ENCODE measurements at regions not wholly inside any gene's neighbourhood (a gene's known extent, or its start where the extent isn't known, plus 50 kb on each side); places are given as distances from the start of the nearest gene placed in this dataset.

GRCh38 chr2:217573571-217573970, 429.2 kb downstream of the TNS1 start:
- no peak for DNase-seq

DNA sequence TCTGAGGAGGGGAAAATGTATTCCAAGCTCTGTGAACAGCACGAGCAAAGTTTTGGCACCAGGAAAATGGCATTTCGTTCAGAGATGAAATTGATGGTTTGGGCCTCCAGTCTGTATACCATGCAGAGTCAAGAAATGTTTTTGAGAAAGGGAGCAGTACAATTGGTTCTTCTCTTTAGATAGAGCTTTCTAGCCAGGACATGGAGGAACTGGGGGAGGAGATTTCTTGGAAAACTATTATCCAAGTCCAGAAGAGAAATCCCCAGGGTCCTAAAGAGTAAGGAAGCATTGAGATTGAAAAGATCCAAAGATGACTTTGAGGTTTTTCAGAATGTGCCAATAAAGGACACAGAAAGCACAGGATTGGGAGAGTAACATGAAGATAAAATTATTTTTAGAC, 432.4 kb downstream of the TNS1 start:
- no peak for DNase-seq

DNA sequence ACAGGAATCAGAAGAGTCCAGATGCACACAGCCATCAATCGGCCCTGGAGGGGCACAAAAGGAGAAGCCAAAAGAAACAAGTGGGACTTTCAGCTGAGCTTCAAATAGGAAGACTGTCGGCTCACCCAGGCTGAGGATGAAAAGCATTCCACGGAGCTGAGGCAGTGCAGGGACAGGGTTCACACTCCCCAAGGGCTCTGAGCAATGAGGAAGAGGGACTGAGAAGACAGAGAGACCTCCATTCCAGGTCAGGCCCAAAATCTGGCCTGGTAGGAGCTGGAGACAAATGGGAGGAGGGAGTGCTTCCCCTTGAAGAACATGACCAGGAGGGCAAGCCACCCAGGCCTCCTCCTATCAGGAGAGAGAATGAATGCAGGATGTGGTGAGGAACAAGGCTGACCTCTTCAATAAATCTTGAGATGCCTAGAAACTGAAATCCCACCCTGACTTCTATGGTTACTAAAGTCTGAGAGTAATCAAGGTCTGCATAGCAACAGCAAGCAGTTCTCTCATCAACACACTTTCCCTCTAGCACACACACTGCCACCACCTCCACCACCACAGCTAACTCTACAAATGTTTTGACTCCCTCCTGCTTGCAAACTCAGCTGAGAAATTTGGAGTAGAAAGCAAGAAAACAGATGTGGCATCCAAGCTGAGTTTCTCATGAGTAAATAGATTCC, 434.4 kb downstream of the TNS1 start:
- DNase-seq = no peak

- DNase-seq = no peak
These were observed 439.2 kb downstream of the TNS1 start for GRCh38 chr2:217563565-217563964.

- no peak for DNase-seq
These were observed 439.8 kb downstream of the TNS1 start for GRCh38 chr2:217562871-217563480.

DNA sequence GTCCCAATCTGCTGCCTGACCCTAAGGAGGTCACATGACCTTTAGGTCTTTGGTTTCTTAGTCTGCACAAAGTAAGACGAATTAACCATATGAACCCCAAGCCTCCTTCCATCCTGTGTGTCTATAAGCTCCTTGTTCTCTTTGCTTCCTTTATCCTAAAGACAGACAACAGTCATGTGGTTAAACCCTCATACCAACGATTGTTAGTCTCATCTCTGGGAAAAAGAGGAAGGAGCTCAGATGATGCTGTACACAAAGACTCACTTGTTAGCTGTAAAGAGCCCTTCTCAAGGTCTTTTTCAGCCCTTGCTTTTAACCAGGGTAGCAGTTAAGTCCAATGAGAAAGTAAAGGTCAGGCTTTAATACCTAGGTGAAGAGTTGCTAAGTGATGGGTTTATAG, 443.7 kb downstream of the TNS1 start:
- DNase-seq = no peak

DNA sequence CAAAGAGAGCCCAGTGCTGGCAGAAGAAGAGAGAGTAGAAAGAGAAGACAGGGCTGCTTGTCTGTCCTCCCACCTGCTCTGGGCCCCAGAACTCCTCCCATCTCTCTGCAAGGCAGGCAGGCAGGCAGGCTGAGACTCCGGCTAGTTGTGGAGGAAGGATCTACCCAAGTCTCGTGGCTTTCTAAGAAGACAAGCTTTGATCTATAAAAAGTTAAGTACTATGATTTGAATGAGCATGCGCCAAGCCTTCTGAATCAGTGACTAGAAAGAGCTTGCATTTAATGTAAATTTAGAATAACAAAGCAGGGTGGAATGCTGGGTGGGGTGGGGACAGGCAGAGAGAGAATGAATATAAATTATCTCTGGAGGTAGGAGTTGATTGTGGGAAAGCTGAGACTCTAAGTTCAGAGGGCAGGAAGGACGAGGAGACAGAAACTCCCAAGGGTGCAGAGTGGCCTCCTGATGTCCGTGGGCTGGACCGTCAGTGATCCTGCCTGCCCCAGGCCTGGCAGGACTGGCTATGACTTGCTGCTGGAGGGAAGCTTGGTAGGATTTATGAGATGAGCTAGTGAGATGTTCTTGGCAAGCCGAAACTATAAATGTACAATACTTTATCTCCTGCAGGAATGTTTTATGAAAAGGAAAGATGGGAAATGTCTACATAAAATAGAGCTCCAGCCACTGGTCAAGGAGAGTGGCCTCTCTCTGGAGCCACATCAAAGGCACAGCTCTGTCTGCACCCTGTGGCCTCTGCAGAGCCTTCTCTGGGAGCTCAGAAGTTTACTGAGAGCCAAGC, 447.5 kb downstream of the TNS1 start:
- no peak for DNase-seq

DNA sequence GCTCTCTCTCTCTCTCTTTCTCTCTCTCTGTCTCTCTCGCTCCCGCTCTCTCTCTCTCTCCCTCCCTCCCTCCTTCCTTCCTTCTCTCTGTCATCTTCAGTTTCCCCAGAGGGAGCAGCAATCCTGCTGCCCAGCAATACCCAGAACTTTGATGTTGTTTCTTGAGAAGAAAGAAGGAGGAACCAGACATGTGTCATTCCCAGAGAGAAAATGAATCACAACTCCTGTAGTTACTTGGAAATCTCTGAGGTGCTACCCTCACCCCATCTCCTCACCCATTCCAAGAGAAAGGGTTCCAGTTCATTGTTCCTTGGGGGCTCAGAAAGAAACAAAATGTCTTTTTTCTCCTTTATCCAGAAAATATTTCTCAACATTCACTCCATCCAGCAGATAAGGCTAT, 449.1 kb downstream of the TNS1 start:
- no peak for DNase-seq

GRCh38 chr2:217553202-217553601, 449.6 kb downstream of the TNS1 start:
- no peak for DNase-seq

DNA sequence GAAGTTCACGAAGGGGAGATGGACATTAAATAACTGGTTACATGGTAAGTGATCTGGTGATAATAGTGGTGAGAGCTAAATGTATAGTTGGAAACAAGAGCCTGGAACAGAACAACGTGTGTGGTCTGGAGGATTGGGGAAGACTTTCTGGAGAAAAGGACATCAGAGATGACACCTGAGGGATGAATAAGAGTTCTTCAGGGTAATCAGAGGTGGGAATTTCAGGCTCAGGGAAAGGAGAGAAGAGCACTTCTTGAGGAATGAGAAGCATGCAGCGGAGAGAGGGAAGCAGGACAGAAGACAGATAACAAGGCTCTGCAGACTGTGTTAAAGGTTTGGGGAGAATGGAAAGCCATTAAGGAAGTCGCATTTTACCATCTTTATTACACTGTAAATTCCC, 450.7 kb downstream of the TNS1 start:
- DNase-seq = no peak

DNA sequence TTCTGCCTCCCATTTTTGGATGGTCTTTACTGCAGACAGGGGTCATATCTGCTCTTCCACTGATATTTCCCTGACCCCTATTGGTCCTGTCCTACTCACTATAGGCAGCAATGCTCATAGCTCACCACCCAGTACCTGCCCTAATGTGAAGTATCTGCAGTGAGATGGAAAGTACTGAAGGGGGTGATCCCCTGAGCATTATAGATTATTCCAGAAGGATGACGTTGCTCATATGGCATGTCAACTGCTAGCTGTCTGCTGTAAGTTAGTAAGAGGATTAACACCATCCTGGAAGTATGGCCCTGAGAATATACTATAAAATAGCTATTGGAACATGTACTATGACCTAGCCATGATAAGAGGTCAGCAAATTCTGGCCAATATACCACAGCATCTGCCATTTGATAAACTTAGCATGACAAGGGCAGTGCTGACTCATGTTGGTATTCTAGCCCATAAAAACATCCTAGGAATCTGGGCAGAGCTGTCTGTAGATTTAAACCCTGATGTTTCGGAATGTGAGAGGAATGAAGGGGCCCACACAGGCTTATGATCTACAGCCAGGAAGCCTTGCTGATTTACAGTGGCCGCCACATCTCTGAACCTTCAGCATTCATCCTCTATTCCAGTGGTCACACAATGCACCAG, 451.4 kb downstream of the TNS1 start:
- no peak for DNase-seq

DNA sequence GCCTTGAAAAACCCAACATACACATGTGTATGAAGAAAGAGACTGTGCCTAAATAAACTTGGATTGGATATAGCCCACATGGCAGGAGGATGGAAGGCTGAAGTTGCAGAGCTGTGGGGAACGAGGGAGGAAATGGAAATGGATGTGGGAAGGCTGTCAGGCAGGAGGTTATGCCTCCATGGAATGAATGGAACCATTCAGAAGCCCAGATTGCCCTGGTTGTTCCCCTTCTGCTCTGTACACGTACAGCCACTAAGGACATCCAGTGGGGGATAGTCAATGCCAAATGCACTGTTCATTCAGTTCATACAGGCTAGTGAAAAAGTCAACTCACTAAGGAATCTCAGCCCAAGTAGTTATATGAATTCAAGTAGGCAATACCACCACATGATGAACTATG, 463.7 kb downstream of the TNS1 start:
- DNase-seq = no peak

DNA sequence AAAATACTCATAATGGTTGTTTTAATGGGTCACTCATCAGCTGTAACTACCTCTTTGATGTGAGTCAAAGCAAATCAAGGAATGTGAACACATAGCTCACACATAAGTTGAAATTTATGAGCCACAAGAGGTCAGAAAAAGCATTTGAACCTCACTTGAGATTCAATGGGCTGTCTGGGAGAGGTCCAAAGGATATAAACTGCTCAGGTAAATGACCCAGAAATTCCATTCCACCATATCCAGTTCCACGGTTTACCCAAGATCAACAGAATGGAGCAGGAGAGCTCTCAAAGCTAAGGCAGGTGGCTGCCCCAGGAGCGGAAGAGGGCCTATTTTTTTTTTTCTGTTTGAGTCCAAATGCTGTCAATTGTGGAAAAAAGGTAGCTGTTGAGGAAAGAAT, 464.1 kb downstream of the TNS1 start:
- no peak for DNase-seq

DNA sequence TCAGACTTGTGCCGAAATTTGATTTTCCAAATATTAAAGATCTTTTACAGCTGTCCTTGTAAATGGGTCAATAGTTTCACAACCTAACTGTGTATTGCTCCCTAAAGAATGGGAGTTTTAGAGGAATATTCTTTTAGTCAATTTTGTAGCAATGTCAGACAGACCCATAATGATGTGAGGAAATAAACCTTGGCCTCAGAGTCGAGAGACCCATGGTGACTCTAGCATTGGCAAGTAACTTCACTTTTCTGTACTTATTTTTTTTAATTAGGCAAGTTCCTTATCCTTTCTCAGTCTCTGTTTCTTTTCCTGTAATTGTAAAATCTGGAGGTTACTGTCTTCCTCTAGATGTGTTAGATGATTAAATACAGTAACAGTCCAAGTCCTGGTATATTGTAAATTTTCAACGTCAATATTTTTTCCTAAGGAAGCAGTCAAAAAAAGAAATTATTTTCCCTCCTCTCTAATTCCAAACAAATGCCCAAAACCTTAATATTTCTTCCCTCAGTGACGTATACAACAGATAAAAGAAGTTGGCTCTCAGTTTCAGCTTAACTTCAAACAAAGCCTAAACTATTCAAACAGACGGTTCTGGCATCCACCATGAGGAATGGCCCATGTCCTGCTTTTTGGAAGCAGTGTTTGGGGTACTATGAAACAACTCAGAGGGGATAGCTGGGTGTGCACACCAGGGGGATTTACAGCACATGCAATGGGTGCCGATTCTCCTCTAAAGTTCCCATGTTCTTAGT, 466.7 kb downstream of the TNS1 start:
- no peak for DNase-seq

- no peak for DNase-seq
These were observed 472.3 kb downstream of the TNS1 start for GRCh38 chr2:217530392-217531090.

DNA sequence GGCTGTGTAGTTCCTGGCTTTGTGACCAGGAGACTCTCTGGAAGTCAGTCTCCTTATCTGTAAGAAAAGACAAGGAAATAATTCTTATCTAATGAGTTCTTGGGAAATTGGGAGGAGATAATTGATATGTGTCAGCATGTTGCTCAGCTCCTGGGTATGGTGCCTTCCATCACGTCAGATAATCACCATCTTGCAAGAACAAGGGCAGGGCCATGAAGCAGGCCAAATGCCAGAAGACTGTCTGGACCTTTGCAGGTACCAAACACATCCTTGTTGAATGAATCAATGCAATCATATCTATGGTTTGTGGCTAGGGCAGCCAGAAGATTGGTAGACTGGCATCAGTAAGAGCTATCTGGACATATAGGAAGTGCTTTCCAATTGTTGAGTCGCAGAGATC, 473.5 kb downstream of the TNS1 start:
- no peak for DNase-seq

- no peak for DNase-seq
These were observed 475.1 kb downstream of the TNS1 start for GRCh38 chr2:217527590-217528202.

DNA sequence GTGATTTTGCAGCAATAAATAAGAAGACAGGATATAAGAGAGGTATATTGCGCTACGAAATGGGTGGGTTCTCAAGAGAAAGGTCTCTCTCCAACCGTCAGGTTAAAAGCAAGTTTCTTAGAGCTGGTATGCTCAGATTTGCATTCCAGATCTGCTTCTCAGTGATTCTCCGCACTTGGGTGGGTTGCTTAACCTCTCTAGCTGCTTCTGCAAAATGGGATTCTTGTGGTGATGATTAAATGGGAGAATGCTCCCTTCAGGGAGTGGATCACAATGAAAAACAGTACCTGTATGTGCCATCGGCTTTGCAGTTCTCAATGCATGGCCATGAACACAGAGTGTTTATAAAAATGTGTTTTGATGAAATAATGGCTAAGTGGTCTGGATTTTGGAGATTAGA, 477.7 kb downstream of the TNS1 start:
- no peak for DNase-seq

DNA sequence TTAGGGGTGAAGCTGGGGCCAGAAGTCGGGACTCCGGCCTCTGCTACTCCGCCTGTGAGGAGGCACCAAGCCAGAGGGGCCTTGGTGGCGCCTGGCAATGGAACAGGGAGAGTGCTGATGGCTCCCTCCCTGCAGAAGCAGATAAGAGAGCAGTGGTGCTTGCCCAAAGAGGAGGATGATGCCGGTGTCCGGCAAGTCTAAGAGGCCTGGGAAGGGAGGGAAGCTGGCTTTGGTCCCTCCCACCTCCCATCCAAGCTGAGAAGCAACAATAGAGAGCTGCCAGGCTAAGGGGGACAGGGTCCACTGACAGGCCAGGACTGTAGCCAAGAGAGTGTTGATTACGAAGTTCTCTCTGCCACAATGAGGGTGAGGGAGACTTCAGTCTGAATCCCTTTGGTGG, 479.5 kb downstream of the TNS1 start:
- DNase-seq = no peak

DNA sequence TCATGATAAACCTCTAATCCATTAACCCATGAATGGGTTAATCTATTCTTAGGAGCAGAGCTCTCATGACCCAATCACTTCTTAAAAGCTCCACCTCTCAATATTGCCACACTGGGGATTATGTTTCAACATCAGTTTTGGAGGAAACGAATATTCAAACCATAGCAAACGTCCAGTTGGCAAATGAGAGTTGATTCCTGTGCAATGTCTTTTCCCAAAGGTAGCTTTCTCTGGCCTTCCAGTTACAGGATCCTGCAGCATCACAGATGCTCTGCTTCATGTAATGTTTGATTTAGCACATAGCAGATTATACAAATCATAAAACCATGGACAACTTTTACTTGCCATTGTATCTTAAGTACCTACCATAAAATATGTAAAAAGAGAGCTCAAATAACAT, 481.0 kb downstream of the TNS1 start:
- no peak for DNase-seq

GRCh38 chr2:217520356-217521010, 482.3 kb downstream of the TNS1 start:
- no peak for DNase-seq

Data from stimulated activated CD4-positive, alpha-beta T cell treated with anti-CD3 and anti-CD28 coated beads, Interleukin-15, amount 100 ng/mL, for 24 hours (primary cell).